Hepatic stellate cell (primary cell): ENCODE measurements at regions not wholly inside any gene's neighbourhood (a gene's known extent, or its start where the extent isn't known, plus 50 kb on each side); places are given as distances from the start of the nearest gene placed in this dataset.
"Not testable (repeated sequence)": the region's sequence is repeated elsewhere in the genome, so short reads cannot be mapped to it uniquely, and the experiment has no call there.

Experiments used
- DNase-seq: peaks from one replicate; pipeline ENCODE4 v3.0.0; 2011; ENCODE audit warnings: low spot score

GRCh38 chr4:131764730-131765129, 1384.4 kb upstream of the PCDH10 start:
- no peak for DNase-seq

GRCh38 chr4:131774382-131774781, 1374.7 kb upstream of the PCDH10 start:
- DNase-seq = peak; percentile 14

- DNase-seq = not testable (repeated sequence)
Observed at GRCh38 chr4:131810565-131810964, 1338.5 kb upstream of the PCDH10 start.
